GM20431 (cell line): ENCODE measurements at regions not wholly inside any gene's neighbourhood (a gene's known extent, or its start where the extent isn't known, plus 50 kb on each side); places are given as distances from the start of the nearest gene placed in this dataset.
"Not testable (repeated sequence)": the region's sequence is repeated elsewhere in the genome, so short reads cannot be mapped to it uniquely, and the experiment has no call there.

ENCODE experiments used
- in situ Hi-C: fragments of 300-500 bp; cut with MseI, MboI; formaldehyde crosslinking; loops from one replicate; pipeline ENCODE4 v1.15.0; 2020; ENCODE audit warnings: low sequenced_read_pairs; ENCODE audit not compliant: unreplicated experiment

GRCh38 chr9:89670114-89670513 is 65.3 kb downstream of the GADD45G start:
- in situ Hi-C loops = no loop called here

GRCh38 chr9:89670801-89671434 is 66.1 kb downstream of the GADD45G start:
- in situ Hi-C loops = no loop called here

- in situ Hi-C loops = no loop called here
Observed at GRCh38 chr9:89674667-89675057, 69.8 kb downstream of the GADD45G start.

- in situ Hi-C loops = no loop called here
Observed at GRCh38 chr9:89675058-89675742, 70.4 kb downstream of the GADD45G start.

- in situ Hi-C loops = no loop called here
Observed at GRCh38 chr9:89676281-89676680, 71.5 kb downstream of the GADD45G start.

- in situ Hi-C loops = no loop called here
Observed at GRCh38 chr9:89677702-89678395, 73.0 kb downstream of the GADD45G start.

- in situ Hi-C loops = no loop called here
Observed at GRCh38 chr9:89678396-89679015, 73.7 kb downstream of the GADD45G start.

- in situ Hi-C loops = no loop called here
Observed at GRCh38 chr9:89679016-89679415, 74.2 kb downstream of the GADD45G start.

GRCh38 chr9:89679581-89679980 is 74.8 kb downstream of the GADD45G start:
- in situ Hi-C loops = no loop called here

GRCh38 chr9:89680547-89681467 is 76.0 kb downstream of the GADD45G start:
- in situ Hi-C loops = no loop called here

GRCh38 chr9:89681468-89681859 is 76.7 kb downstream of the GADD45G start:
- in situ Hi-C loops = not testable (repeated sequence)

GRCh38 chr9:89683626-89684025 is 78.8 kb downstream of the GADD45G start:
- in situ Hi-C loops = no loop called here

- in situ Hi-C loops = no loop called here
Observed at GRCh38 chr9:89684218-89684617, 79.4 kb downstream of the GADD45G start.

GRCh38 chr9:89684912-89685636 is 80.3 kb downstream of the GADD45G start:
- in situ Hi-C loops = no loop called here

- in situ Hi-C loops = no loop called here
Observed at GRCh38 chr9:89685698-89686097, 80.9 kb downstream of the GADD45G start.

- in situ Hi-C loops = no loop called here
Observed at GRCh38 chr9:89686126-89686525, 81.3 kb downstream of the GADD45G start.

- in situ Hi-C loops = no loop called here
Observed at GRCh38 chr9:89686621-89687020, 81.8 kb downstream of the GADD45G start.

- in situ Hi-C loops = no loop called here
Observed at GRCh38 chr9:89687188-89687587, 82.4 kb downstream of the GADD45G start.

- in situ Hi-C loops = no loop called here
Observed at GRCh38 chr9:89687848-89688247, 83.0 kb downstream of the GADD45G start.
